SK-N-SH (cell line): ENCODE measurements at regions not wholly inside any gene's neighbourhood (a gene's known extent, or its start where the extent isn't known, plus 50 kb on each side); places are given as distances from the start of the nearest gene placed in this dataset.

Source experiments
- CTCF ChIP-seq: fragments of 200-600 bp; sonication (generic); IDR thresholded peaks from 2 replicates; pipeline ENCODE4 v1.6.1; 2017; ENCODE audit warnings: antibody characterized with exemption, mild to moderate bottlenecking, moderate library complexity
- EZH2phosphoT487 ChIP-seq: fragments of 200-600 bp; sonication (generic); IDR thresholded peaks from 2 replicates; pipeline ENCODE4 v1.6.1; 2017; ENCODE audit warnings: low read depth, mixed run types, mild to moderate bottlenecking, antibody characterized with exemption, moderate library complexity, borderline replicate concordance
- FOSL2 ChIP-seq: IDR thresholded peaks from 2 replicates; pipeline ENCODE4 v1.4.0; 2012; ENCODE audit warnings: low read depth, mild to moderate bottlenecking, moderate library complexity, borderline replicate concordance
- GATA2 ChIP-seq: sonication (generic); formaldehyde crosslinking; IDR thresholded peaks from 2 replicates; pipeline ENCODE4 v1.5.0; 2020; ENCODE audit warnings: mild to moderate bottlenecking, missing genetic modification reagents
- NRF1 ChIP-seq: IDR thresholded peaks from 2 replicates; pipeline ENCODE4 v1.6.1; 2012; ENCODE audit warnings: low read depth, mild to moderate bottlenecking, low read length
- POLR2AphosphoS5 ChIP-seq: IDR thresholded peaks from 2 replicates; pipeline ENCODE4 v1.6.1; 2012; ENCODE audit warnings: low read depth, low read length
- TAF1 ChIP-seq: IDR thresholded peaks from 2 replicates; pipeline ENCODE4 v1.6.1; 2012; ENCODE audit warnings: low read depth, mild to moderate bottlenecking, low read length, moderate library complexity, borderline replicate concordance
- TF ChIP-seq, protein P1 (sequence below): IDR thresholded peaks from 2 replicates; pipeline ENCODE4 v1.6.1; 2012; ENCODE audit warnings: mild to moderate bottlenecking, low read depth, low read length, moderate library complexity
- TF ChIP-seq, protein P2 (sequence below): IDR thresholded peaks from 2 replicates; pipeline ENCODE4 v1.4.0; 2012; ENCODE audit warnings: low read depth, borderline replicate concordance

DNA sequence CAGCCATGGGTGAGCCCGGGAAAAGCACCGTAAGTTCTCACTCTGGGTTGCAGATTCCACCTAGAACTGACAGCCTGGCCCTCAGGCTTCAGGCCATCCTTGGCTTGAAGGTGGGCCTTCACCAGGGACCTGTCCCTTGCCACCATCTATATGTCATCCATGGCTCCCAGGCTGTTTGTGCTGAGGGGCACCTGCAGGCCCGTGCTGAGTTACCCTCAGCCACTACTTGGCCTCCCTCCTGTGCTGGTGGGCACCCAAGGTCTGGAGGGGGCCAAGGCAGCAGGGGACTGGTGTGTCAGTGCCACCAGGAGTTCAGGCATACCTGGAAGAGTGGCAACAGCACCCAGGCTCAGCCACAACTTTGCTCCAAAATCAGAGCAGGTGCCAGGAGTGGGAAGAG lies 326.2 kb upstream of the SMIM21 start:
- TF ChIP-seq, protein P1, sequence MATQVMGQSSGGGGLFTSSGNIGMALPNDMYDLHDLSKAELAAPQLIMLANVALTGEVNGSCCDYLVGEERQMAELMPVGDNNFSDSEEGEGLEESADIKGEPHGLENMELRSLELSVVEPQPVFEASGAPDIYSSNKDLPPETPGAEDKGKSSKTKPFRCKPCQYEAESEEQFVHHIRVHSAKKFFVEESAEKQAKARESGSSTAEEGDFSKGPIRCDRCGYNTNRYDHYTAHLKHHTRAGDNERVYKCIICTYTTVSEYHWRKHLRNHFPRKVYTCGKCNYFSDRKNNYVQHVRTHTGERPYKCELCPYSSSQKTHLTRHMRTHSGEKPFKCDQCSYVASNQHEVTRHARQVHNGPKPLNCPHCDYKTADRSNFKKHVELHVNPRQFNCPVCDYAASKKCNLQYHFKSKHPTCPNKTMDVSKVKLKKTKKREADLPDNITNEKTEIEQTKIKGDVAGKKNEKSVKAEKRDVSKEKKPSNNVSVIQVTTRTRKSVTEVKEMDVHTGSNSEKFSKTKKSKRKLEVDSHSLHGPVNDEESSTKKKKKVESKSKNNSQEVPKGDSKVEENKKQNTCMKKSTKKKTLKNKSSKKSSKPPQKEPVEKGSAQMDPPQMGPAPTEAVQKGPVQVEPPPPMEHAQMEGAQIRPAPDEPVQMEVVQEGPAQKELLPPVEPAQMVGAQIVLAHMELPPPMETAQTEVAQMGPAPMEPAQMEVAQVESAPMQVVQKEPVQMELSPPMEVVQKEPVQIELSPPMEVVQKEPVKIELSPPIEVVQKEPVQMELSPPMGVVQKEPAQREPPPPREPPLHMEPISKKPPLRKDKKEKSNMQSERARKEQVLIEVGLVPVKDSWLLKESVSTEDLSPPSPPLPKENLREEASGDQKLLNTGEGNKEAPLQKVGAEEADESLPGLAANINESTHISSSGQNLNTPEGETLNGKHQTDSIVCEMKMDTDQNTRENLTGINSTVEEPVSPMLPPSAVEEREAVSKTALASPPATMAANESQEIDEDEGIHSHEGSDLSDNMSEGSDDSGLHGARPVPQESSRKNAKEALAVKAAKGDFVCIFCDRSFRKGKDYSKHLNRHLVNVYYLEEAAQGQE: no peak
- TF ChIP-seq CTCF: no peak
- no peak for TF ChIP-seq NRF1
- no peak for TF ChIP-seq FOSL2
- no peak for TF ChIP-seq TAF1
- no peak for TF ChIP-seq EZH2phosphoT487
- no peak for TF ChIP-seq POLR2AphosphoS5
- TF ChIP-seq, protein P2, sequence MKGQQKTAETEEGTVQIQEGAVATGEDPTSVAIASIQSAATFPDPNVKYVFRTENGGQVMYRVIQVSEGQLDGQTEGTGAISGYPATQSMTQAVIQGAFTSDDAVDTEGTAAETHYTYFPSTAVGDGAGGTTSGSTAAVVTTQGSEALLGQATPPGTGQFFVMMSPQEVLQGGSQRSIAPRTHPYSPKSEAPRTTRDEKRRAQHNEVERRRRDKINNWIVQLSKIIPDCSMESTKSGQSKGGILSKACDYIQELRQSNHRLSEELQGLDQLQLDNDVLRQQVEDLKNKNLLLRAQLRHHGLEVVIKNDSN: no peak
- no peak for TF ChIP-seq GATA2 (CRISPR knock-in tag)
